Lung (tissue), 11 donors: ENCODE measurements at regions not wholly inside any gene's neighbourhood (a gene's known extent, or its start where the extent isn't known, plus 50 kb on each side); places are given as distances from the start of the nearest gene placed in this dataset.
A peak's percentile ranks its signal among the peaks of the same experiment; 100 is the strongest.

Source experiments
- ATAC-seq: fragments of 200-7000 bp; cut with Tn5 transposase; one replicate; pipeline ENCODE4 v1.9.1; 2020; ENCODE audit warnings: moderate number of reproducible peaks; ENCODE audit not compliant: insufficient read depth, low FRiP score
- DNase-seq, 3 donors: peaks; one replicate each; pipeline ENCODE4 v3.0.0-alpha.2; 2013 to 2017
- H3K27ac ChIP-seq, 2 donors: one replicate each; pipeline ENCODE4 v1.5.1; 2013; ENCODE audit warnings: mild to moderate bottlenecking in 2 of 2, moderate library complexity in 2 of 2, control low read depth in 1 of 2, inconsistent platforms in 1 of 2, low read depth in 1 of 2, low read length in 1 of 2
- H3K27me3 ChIP-seq, 3 donors: one replicate each; pipeline ENCODE4 v1.5.1; 2013; ENCODE audit warnings: low read length in 2 of 3; ENCODE audit not compliant: control insufficient read depth in 3 of 3, insufficient read depth in 3 of 3
- H3K36me3 ChIP-seq, 4 donors: one replicate each; pipeline ENCODE4 v1.5.1; 2013; ENCODE audit warnings: low read length in 4 of 4, mild to moderate bottlenecking in 1 of 4, moderate library complexity in 1 of 4; ENCODE audit not compliant: control insufficient read depth in 4 of 4, insufficient read depth in 4 of 4
- H3K4me1 ChIP-seq, 5 donors: one replicate each; pipeline ENCODE4 v1.5.1; 2013; ENCODE audit warnings: low read length in 5 of 5, mild to moderate bottlenecking in 2 of 5, moderate library complexity in 1 of 5; ENCODE audit not compliant: control insufficient read depth in 5 of 5, insufficient read depth in 5 of 5
- H3K4me3 ChIP-seq: one replicate; pipeline ENCODE4 v1.5.1; 2013; ENCODE audit warnings: mild to moderate bottlenecking, control low read depth, moderate library complexity
- H3K9ac ChIP-seq, 2 donors: one replicate each; pipeline ENCODE4 v1.5.1; 2013; ENCODE audit warnings: low read length in 2 of 2, control low read depth in 1 of 2; ENCODE audit not compliant: insufficient read depth in 1 of 2
- H3K9me3 ChIP-seq, 4 donors: one replicate each; pipeline ENCODE4 v1.5.1; 2013; ENCODE audit warnings: low read length in 3 of 4, mild to moderate bottlenecking in 1 of 4, moderate library complexity in 1 of 4; ENCODE audit not compliant: control insufficient read depth in 4 of 4, insufficient read depth in 3 of 4
- WGBS, 2 donors: extraction: QIAGEN DNeasy Blood & Tissue Kit; methylation state at CpG; one replicate each; pipeline ENCODE4 v1.1.7; 2013; 5-methylcytosine and 5-hydroxymethylcytosine counted together
- TF ChIP-seq, protein P1 (sequence below): IDR thresholded peaks from 2 replicates; pipeline ENCODE4 v1.5.1; 2012; ENCODE audit warnings: mild to moderate bottlenecking; ENCODE audit errors: control extremely low read depth, extremely low read depth
- donor health status: control.
- donor health status: control.
- donor health status: Bipolar disorder and iron deficiency.
- donor health status: healthy.
- donor health status: DM: yes; HTN: yes; CAD: no.

DNA sequence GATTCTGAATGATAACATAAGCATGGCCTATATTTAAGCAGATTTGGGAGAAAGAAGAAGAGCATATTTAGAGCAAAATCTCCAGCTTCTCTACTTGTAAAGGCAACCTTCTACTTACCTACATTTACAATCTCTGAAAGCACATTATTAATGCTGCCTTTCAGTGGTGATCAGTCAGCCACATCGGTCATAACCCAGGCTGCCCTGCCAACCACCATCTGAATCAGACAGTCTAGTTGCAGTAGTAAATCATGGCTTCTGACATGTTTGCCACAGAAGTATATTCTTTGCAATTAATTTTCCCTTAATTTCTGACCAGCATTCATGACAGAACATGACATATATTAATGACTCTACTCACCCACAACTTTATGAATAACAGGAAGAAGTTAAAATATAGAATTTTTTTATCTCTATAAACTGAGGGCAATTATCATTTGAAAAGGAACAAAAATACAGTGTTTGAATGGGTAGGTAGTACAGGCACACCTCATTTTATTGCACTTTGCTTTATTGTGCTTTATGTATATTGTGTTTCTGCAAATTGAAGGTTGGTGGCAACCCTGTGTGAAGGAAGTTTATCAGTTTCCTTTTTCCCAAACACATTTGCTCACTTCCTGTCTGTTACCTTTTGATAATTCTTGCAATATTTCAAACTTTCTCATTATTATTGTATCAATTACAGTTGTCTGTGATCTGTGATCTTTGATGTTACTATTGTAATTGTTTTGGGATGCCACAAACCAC is 531.6 kb upstream of the CHAC2 start:
- Histone ChIP-seq H3K36me3 (no peaks in the 10 kb centered on the region), H3K4me3 (no peak overlapping the region), H3K27ac (no peak overlapping the region), H3K27me3 (no peaks in the 10 kb centered on the region), H3K9me3 (no peaks in the 10 kb centered on the region), H3K9ac (no peak overlapping the region), H3K4me1 (no peaks in the 10 kb centered on the region)
- TF ChIP-seq, protein P1, sequence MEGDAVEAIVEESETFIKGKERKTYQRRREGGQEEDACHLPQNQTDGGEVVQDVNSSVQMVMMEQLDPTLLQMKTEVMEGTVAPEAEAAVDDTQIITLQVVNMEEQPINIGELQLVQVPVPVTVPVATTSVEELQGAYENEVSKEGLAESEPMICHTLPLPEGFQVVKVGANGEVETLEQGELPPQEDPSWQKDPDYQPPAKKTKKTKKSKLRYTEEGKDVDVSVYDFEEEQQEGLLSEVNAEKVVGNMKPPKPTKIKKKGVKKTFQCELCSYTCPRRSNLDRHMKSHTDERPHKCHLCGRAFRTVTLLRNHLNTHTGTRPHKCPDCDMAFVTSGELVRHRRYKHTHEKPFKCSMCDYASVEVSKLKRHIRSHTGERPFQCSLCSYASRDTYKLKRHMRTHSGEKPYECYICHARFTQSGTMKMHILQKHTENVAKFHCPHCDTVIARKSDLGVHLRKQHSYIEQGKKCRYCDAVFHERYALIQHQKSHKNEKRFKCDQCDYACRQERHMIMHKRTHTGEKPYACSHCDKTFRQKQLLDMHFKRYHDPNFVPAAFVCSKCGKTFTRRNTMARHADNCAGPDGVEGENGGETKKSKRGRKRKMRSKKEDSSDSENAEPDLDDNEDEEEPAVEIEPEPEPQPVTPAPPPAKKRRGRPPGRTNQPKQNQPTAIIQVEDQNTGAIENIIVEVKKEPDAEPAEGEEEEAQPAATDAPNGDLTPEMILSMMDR, result no peak
- ATAC-seq (no peak), DNase-seq (no peak)
- WGBS, 2 donors, result 14 to 38% methylated on average over 1 of the region's 1 CpG

DNA sequence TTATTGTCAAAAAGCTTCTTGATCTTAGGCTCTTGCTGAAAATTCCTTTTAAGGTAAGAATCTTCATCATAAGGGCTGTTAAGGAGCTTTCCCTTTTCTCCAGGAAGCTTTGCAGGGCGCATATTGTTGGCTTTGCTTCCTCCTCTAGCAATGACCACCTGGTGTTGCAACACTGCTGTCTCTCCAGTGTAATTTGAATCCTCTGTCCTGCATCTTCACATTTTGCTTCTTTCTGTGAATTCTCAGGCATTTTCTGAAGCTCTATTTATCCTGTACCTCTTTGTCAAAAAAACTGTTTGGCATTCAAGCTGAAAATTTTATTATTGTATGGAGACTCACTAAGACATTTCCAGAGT is 533.1 kb upstream of the CHAC2 start:
- DNase-seq, result peak in 1 of 3 donors; percentile 25
- no peak for ATAC-seq
- no peaks in the 10 kb centered on the region for H3K4me1 ChIP-seq
- H3K27me3 ChIP-seq, result no peaks in the 10 kb centered on the region
- no peak overlapping the region for H3K4me3 ChIP-seq
- WGBS, 2 donors, result 27 to 30% methylated on average over 1 of the region's 1 CpG
- no peak overlapping the region for H3K27ac ChIP-seq
- no peaks in the 10 kb centered on the region for H3K9me3 ChIP-seq
- H3K9ac ChIP-seq, result no peak overlapping the region
- TF ChIP-seq, protein P1, result no peak
- H3K36me3 ChIP-seq, result no peaks in the 10 kb centered on the region

DNA sequence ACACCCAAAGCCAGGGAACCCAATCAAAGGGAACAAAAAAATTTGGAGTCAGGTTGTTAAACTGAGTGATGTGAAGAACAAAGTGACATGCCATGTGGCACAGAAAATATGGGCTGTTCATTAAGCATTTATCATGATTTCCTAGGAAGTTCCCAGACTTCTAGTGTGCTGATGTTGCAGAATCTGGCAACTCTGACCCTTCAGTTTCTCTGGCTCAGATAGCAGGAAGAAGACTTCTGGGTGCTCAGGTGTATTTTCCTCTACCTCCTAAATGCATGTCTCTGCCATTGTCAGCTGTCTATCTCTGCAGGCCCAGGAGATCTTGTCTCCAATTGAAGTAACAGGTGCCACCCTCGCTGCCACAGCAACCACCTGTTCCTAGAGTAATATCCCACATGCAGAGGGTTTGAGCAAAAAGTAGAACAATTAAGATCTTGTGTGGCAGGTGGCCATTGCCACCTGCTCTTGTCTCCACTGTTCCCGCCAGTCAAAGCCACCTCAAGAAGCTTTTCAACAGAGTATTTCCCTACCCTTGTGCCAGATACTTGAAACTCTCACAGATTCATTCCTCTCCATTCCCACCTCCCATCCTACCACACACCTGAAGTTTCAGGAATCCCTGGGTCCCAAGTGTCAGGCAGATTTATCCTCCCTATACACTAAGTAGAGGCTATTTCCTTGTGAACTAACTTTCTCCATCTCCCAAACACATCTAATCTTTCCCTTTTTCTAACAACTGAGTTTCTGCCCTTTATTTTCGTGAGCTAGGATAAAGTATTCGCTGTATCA is 533.7 kb upstream of the CHAC2 start:
- no peak for ATAC-seq
- TF ChIP-seq, protein P1, result no peak

More for the DNA sequence above, 533.7 kb upstream of the CHAC2 start:
- H3K27ac ChIP-seq, result no peak overlapping the region
- no peaks in the 10 kb centered on the region for H3K4me1 ChIP-seq
- no peaks in the 10 kb centered on the region for H3K27me3 ChIP-seq
- no peak for DNase-seq
- H3K9ac ChIP-seq, result no peak overlapping the region
- WGBS, 2 donors, result 80 to 85% methylated on average over 4 of the region's 4 CpGs
- no peaks in the 10 kb centered on the region for H3K9me3 ChIP-seq
- no peak overlapping the region for H3K4me3 ChIP-seq
- no peaks in the 10 kb centered on the region for H3K36me3 ChIP-seq
